Stomach (tissue), 8 donors: ENCODE measurements at regions not wholly inside any gene's neighbourhood (a gene's known extent, or its start where the extent isn't known, plus 50 kb on each side); places are given as distances from the start of the nearest gene placed in this dataset.

Experiments
- DNase-seq, 2 donors: peaks; one replicate each; pipeline versions ENCODE4 v3.0.0 to v3.0.0-alpha.2; 2013 to 2019
- H3K27ac ChIP-seq, 5 donors: fragments of 200-600 bp in 4 of 5; sonication (generic) in 4 of 5; one replicate each; pipeline ENCODE4 v1.5.1; 2013 to 2019; ENCODE audit warnings: mild to moderate bottlenecking in 1 of 5, moderate library complexity in 1 of 5
- H3K27me3 ChIP-seq, 3 donors: fragments of 200-600 bp; sonication (generic); one replicate each; pipeline ENCODE4 v1.5.1; 2017 to 2019; ENCODE audit warnings: mixed run types in 1 of 3
- H3K36me3 ChIP-seq, 4 donors: fragments of 200-600 bp; sonication (generic); 1 replicate in 3 of 4; 2 replicates in 1 of 4; pipeline ENCODE4 v1.5.1; 2016 to 2019
- H3K4me1 ChIP-seq, 4 donors: fragments of 200-600 bp; sonication (generic); one replicate each; pipeline ENCODE4 v1.5.1; 2016 to 2019
- H3K4me3 ChIP-seq, 4 donors: fragments of 200-600 bp; sonication (generic) in 3 of 4; one replicate each; pipeline ENCODE4 v1.5.1; 2016 to 2019; ENCODE audit warnings: mild to moderate bottlenecking in 1 of 4
- H3K9me3 ChIP-seq, 4 donors: fragments of 200-600 bp; sonication (generic); one replicate each; pipeline ENCODE4 v1.5.1; 2016 to 2019
- EP300 ChIP-seq: sonication (generic); formaldehyde crosslinking; IDR thresholded peaks from one replicate; pipeline ENCODE4 v1.6.1; 2017; ENCODE audit warnings: antibody characterized with exemption
- POLR2A ChIP-seq, 4 donors: fragments of 450-650 bp; IDR thresholded peaks; one replicate each; pipeline ENCODE4 v1.6.1; 2016; ENCODE audit warnings: antibody characterized with exemption in 4 of 4, control low read depth in 2 of 4, mild to moderate bottlenecking in 1 of 4, moderate library complexity in 1 of 4
- POLR2AphosphoS5 ChIP-seq, 3 donors: sonication (generic); formaldehyde crosslinking; IDR thresholded peaks; one replicate each; pipeline ENCODE4 v1.6.1; 2016; ENCODE audit warnings: antibody characterized with exemption in 3 of 3
- WGBS, 5 donors: extraction: QIAGEN DNeasy Blood & Tissue Kit in 3 of 5; methylation state at CpG; one replicate each; pipeline versions ENCODE4 v1.1.5 to v1.1.7; 2013 to 2018; 5-methylcytosine and 5-hydroxymethylcytosine counted together
- intact Hi-C: fragments of 100-400 bp; cut with DNase I; formaldehyde crosslinking; loops from one replicate; pipeline ENCODE4 v1.15.1; 2023; ENCODE audit warnings: low total_unique reads
- TF ChIP-seq, protein P1 (sequence below), 7 experiments: fragments of 450-650 bp in 4 of 7; fragments of 200-600 bp in 3 of 7; sonication (generic) in 3 of 7; IDR thresholded peaks; one replicate each; pipeline ENCODE4 v1.5.1; 2016 to 2019; ENCODE audit warnings: antibody characterized with exemption in 7 of 7, control low read depth in 2 of 7, mild to moderate bottlenecking in 1 of 7
- donor health status: healthy with polysubstance abuse.
- donor health status: Bipolar disorder and iron deficiency.
- donor health status: healthy.

DNA sequence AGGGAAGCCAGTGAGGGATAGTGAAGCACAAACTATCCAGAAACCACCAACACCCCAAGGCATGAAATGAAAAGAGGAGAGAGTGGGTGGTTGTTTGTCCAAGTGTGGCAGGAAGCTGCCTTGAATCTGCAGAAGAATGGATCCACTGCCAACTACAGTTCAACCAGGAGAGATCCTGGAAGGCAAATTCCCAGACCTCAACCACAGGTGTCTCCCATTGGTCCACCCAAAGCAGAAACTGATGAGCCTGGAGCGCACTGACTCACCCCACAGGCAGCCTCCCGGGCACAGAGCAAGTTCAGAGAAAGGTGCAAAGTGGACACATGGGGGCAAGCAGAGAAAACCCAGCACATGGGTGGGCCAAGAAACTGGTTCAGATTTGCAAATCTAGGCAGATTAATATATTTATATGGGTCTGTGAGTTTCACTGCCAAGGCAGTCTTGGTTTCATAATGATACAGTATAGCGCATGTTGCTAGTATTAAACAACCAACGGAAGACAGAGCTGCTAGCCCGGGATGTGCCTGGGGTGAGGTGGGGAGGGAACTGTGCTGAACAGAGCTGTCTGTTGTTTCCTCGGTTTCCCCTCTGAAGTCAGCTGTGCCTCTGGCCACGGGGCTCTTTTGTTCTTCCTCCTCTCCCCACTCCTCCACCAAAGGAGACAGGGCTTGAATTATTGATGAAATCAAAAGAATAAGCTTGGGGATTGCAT lies 416.2 kb upstream of the CCDC196 start:
- Histone ChIP-seq H3K27ac (no peak overlapping the region), H3K36me3 (no peaks in the 10 kb centered on the region), H3K4me1 (peaks cover 0 to 4% (median 0%) of the 10 kb centered on the region in 4 donors), H3K27me3 (no peaks in the 10 kb centered on the region), H3K4me3 (no peak overlapping the region), H3K9me3 (no peaks in the 10 kb centered on the region)
- no peak for TF ChIP-seq POLR2AphosphoS5 (IDR thresholded peaks at IDR 0.05)
- 75 to 86% (median 84%) methylated on average over 7 of the region's 7 CpGs for WGBS, 5 donors
- DNase-seq: no peak
- intact Hi-C loops: no loop called here

DNA sequence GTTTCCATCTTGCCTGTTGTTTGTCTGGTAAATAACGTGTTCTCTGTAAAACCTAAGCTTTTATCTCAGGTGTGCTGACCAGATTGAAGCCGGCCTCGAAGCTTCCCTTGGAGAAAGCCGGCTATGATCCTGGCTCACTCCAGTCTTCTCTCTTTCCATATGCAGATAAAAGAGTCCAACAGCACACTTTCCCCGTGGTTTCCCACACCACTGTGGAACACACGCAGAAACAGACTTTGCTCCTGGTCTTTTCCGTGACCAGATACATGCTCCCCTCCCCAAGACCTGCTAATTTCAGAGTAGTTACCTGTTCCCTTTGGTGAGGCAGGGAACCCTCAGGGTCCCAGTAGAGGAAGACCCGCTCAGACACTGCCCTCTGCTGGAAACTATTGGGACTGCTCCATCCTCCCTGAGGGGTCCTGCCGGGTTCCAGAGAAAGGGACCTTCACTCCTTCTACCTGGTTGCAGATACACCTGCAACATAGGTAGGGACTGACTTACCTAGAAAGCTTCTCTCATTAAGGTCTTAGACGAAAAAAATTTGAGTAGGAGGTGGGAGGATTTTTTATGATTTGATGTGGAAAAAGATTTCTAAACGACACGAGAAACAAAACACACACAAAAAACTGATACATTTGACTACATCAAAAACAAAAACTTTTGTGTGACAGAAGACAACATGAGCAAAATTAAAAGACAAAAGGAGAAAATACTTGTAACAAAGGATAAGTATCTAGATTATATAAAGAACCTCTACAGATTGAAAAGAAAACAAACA lies 415.4 kb upstream of the CCDC196 start:
- intact Hi-C loops: no loop called here

DNA sequence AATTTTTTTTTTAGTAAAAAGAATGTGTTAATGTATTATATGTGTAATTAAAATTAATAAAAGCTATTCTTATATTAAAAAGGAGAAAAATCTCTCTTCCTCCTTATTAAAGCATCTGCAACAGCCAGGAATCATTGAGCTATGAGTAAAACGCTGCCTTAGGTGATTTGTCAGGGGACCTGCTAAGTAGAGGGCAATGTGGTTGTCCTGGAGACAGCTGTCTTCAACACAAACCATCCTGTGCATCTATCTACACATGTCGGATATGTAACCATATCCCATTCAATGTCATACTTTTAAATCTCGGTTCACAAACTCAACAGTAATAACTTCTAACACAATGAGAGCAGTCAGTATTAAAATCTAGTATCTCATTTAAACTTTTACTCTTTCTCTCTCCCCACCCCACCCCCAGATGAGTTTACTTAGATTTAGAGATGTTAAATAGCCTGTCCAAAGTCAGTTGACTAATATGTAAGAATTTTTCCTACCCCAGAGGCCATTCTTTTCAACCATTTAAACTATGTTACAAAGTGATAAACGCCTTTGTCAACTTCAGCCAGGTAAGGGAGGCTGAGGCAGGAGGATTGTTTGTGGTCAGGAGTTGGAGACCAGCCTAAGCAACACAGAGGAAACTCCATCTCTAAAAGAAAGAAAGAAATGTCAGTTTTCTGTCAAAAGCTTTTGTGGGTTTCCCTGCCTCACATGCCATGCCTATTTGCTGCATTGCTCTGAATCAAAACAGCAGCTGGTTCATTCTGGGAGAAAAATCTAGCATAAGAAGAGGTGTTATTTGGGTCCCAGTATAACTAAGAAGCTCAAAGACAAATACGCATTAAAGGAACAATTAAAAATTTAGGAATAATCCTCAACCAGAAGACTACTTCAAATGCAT lies 413.7 kb upstream of the CCDC196 start:
- intact Hi-C loops: no loop called here

More for the DNA sequence above, 415.4 kb upstream of the CCDC196 start:
- Histone ChIP-seq H3K4me1 (peaks cover 0 to 4% (median 0%) of the 10 kb centered on the region in 4 donors), H3K9me3 (no peaks in the 10 kb centered on the region), H3K27ac (no peak overlapping the region), H3K27me3 (no peaks in the 10 kb centered on the region), H3K4me3 (no peak overlapping the region), H3K36me3 (no peaks in the 10 kb centered on the region)
- 39 to 57% (median 51%) methylated on average over 12 of the region's 12 CpGs for WGBS, 5 donors
- DNase-seq: peak; percentile 62 to 68
- no peak for TF ChIP-seq EP300
- no peak for TF ChIP-seq POLR2A (IDR thresholded peaks at IDR 0.05)
- TF ChIP-seq, protein P1, sequence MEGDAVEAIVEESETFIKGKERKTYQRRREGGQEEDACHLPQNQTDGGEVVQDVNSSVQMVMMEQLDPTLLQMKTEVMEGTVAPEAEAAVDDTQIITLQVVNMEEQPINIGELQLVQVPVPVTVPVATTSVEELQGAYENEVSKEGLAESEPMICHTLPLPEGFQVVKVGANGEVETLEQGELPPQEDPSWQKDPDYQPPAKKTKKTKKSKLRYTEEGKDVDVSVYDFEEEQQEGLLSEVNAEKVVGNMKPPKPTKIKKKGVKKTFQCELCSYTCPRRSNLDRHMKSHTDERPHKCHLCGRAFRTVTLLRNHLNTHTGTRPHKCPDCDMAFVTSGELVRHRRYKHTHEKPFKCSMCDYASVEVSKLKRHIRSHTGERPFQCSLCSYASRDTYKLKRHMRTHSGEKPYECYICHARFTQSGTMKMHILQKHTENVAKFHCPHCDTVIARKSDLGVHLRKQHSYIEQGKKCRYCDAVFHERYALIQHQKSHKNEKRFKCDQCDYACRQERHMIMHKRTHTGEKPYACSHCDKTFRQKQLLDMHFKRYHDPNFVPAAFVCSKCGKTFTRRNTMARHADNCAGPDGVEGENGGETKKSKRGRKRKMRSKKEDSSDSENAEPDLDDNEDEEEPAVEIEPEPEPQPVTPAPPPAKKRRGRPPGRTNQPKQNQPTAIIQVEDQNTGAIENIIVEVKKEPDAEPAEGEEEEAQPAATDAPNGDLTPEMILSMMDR (IDR thresholded peaks at IDR 0.05): peak in 5 of 7 experiments; percentile 56 to 83 (median 62)

DNA sequence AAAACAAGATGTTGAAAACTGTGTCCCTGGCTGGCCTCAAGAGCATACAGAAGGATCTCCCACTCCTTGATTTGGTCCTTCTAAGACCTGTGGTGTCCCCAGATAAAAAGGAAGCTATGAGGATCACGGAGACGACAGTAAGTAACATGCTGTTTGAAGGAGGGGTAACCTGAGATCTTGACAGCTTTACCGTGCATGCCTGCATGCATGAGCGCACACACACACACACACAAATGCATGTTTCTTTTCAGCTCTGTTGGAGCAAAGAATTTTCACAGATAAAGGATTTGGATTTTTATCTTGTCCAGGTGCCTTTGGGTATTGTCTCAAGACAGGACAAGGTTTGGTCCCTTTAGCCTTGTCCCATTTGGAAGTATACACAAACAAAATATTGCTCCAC lies 411.6 kb upstream of the CCDC196 start:
- no peak for TF ChIP-seq EP300
- no peak for TF ChIP-seq POLR2AphosphoS5 (IDR thresholded peaks at IDR 0.05)
- TF ChIP-seq, protein P1 (IDR thresholded peaks at IDR 0.05): no peak
- no peak for TF ChIP-seq POLR2A (IDR thresholded peaks at IDR 0.05)
- H3K9me3 ChIP-seq: no peaks in the 10 kb centered on the region
- 80 to 88% (median 83%) methylated on average over 4 of the region's 4 CpGs for WGBS, 5 donors
- H3K36me3 ChIP-seq: no peaks in the 10 kb centered on the region
- intact Hi-C loops: no loop called here
- H3K4me3 ChIP-seq: no peak overlapping the region
- H3K4me1 ChIP-seq: peaks cover 0 to 23% (median 0%) of the 10 kb centered on the region in 4 donors
- no peaks in the 10 kb centered on the region for H3K27me3 ChIP-seq
- H3K27ac ChIP-seq: no peak overlapping the region
- no peak for DNase-seq

More for the DNA sequence above, 413.7 kb upstream of the CCDC196 start:
- H3K27ac ChIP-seq: no peak overlapping the region
- H3K36me3 ChIP-seq: no peaks in the 10 kb centered on the region
- no peak overlapping the region for H3K4me3 ChIP-seq
- TF ChIP-seq EP300 (no peak), POLR2AphosphoS5 (IDR thresholded peaks at IDR 0.05) (no peak), POLR2A (IDR thresholded peaks at IDR 0.05) (no peak)
- TF ChIP-seq, protein P1 (IDR thresholded peaks at IDR 0.05): no peak
- no peaks in the 10 kb centered on the region for H3K27me3 ChIP-seq
- DNase-seq: no peak
- peaks cover 0 to 16% (median 0%) of the 10 kb centered on the region in 4 donors for H3K4me1 ChIP-seq
- 90 to 95% (median 92%) methylated on average over 5 of the region's 5 CpGs for WGBS, 5 donors
- no peaks in the 10 kb centered on the region for H3K9me3 ChIP-seq
